ENCODE measurements at regions not wholly inside any gene's neighbourhood (a gene's known extent, or its start where the extent isn't known, plus 50 kb on each side); places are given as distances from the start of the nearest gene placed in this dataset.

DNA sequence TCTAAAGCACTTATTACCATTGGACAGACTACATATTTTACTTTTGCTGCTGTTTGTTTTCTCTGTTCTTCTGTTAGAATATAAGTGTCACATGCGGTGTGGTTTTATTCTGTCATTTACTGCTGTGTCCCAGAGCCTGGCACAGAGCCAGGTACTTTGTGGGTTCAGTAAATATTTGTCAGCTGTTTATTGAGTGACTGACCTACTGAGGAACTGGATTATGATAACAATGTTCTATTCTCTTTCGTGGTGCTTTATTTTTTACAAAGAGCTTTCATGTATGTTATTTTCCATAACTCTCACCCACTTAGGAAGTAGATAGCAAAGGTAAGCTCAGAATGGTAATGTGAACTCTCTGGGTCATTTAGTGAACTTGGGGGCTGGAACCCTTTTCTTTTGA lies 118.8 kb downstream of the RWDD3 start:
- DNase-seq (ENCODE audit: low read depth, low spot score) (no peak), FAIRE-seq (no peak)
- Histone ChIP-seq H3K27me3 (ENCODE audit: control insufficient read depth, extremely low read depth, insufficient read depth, low read length) (no peaks in the 10 kb centered on the region), H3K9me3 (ENCODE audit: control insufficient read depth, low read depth, low read length) (no peaks in the 10 kb centered on the region), H3K4me2 (ENCODE audit: control insufficient read depth, extremely low read depth, insufficient read depth, low read depth, low read length) (no peak overlapping the region), H3K4me3 (ENCODE audit: control insufficient read depth in 2 of 3, extremely low read depth in 1 of 3, insufficient read depth in 2 of 3, low read depth in 1 of 3, low read length in 3 of 3) (no peak overlapping the region), H3K27ac (ENCODE audit: control insufficient read depth, insufficient read depth, low read length) (no peak overlapping the region), H3K9me1 (ENCODE audit: control insufficient read depth, extremely low read depth, insufficient read depth, low read length) (no peaks in the 10 kb centered on the region), H2AFZ (ENCODE audit: control insufficient read depth, low read length) (no peak overlapping the region), H3K79me2 (ENCODE audit: control insufficient read depth, insufficient read depth, low read length) (no peaks in the 10 kb centered on the region), H3K9ac (ENCODE audit: control insufficient read depth, extremely low read depth, insufficient read depth, low read length) (no peak overlapping the region), H4K20me1 (ENCODE audit: control insufficient read depth, extremely low read depth, insufficient read depth, low read length) (no peaks in the 10 kb centered on the region), H3K4me1 (ENCODE audit: control insufficient read depth, extremely low read depth, insufficient read depth, low read length) (no peaks in the 10 kb centered on the region), H3K36me3 (ENCODE audit: control insufficient read depth in 2 of 2, extremely low read depth in 1 of 2, insufficient read depth in 2 of 2, low read length in 2 of 2) (no peaks in the 10 kb centered on the region)
- TF ChIP-seq, protein P1, sequence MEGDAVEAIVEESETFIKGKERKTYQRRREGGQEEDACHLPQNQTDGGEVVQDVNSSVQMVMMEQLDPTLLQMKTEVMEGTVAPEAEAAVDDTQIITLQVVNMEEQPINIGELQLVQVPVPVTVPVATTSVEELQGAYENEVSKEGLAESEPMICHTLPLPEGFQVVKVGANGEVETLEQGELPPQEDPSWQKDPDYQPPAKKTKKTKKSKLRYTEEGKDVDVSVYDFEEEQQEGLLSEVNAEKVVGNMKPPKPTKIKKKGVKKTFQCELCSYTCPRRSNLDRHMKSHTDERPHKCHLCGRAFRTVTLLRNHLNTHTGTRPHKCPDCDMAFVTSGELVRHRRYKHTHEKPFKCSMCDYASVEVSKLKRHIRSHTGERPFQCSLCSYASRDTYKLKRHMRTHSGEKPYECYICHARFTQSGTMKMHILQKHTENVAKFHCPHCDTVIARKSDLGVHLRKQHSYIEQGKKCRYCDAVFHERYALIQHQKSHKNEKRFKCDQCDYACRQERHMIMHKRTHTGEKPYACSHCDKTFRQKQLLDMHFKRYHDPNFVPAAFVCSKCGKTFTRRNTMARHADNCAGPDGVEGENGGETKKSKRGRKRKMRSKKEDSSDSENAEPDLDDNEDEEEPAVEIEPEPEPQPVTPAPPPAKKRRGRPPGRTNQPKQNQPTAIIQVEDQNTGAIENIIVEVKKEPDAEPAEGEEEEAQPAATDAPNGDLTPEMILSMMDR (optimal IDR thresholded peaks at IDR 0.05 in 1 of 3, IDR thresholded peaks at IDR 0.05 in 1 of 3, conservative IDR thresholded peaks at IDR 0.05 in 1 of 3; ENCODE audit: extremely low read depth in 1 of 3, insufficient read depth in 2 of 3, low read length in 3 of 3): no peak
- no peak for TF ChIP-seq EZH2 (IDR thresholded peaks at IDR 0.05; ENCODE audit: low read length)
- dilution Hi-C loops (cut with MboI; ENCODE audit: extremely low pct_ligation_motif_present, low sequenced_read_pairs): no loop called here

DNA sequence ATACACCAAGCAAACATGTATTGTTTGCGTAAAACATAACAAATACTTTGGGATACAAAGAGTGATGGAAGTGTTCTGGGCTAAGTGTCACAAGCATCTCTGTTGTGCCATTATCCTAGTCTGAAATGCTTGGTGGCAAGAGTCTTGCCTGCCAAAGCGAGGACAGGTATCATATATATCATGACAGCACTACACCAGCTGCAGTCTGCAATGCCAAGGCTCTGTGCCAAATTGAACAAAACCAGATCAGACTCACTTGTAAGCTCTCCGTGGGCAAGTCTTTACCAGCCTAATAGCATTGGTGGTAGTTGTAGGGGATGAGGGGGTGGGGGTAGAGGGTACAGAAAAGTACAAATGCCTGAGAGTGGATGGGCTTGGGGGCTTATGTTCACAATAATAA lies 119.2 kb downstream of the RWDD3 start:
- peak; percentile 41 for FAIRE-seq

More for the DNA sequence above, 119.2 kb downstream of the RWDD3 start:
- Histone ChIP-seq H3K27me3 (ENCODE audit: control insufficient read depth, extremely low read depth, insufficient read depth, low read length) (no peaks in the 10 kb centered on the region), H3K4me3 (ENCODE audit: control insufficient read depth in 2 of 3, extremely low read depth in 1 of 3, insufficient read depth in 2 of 3, low read depth in 1 of 3, low read length in 3 of 3) (no peak overlapping the region), H3K9ac (ENCODE audit: control insufficient read depth, extremely low read depth, insufficient read depth, low read length) (no peak overlapping the region), H3K4me2 (ENCODE audit: control insufficient read depth, extremely low read depth, insufficient read depth, low read depth, low read length) (no peak overlapping the region), H2AFZ (ENCODE audit: control insufficient read depth, low read length) (no peak overlapping the region), H3K27ac (ENCODE audit: control insufficient read depth, insufficient read depth, low read length) (no peak overlapping the region), H3K79me2 (ENCODE audit: control insufficient read depth, insufficient read depth, low read length) (no peaks in the 10 kb centered on the region), H3K36me3 (ENCODE audit: control insufficient read depth in 2 of 2, extremely low read depth in 1 of 2, insufficient read depth in 2 of 2, low read length in 2 of 2) (no peaks in the 10 kb centered on the region), H3K4me1 (ENCODE audit: control insufficient read depth, extremely low read depth, insufficient read depth, low read length) (no peaks in the 10 kb centered on the region), H4K20me1 (ENCODE audit: control insufficient read depth, extremely low read depth, insufficient read depth, low read length) (no peaks in the 10 kb centered on the region), H3K9me1 (ENCODE audit: control insufficient read depth, extremely low read depth, insufficient read depth, low read length) (no peaks in the 10 kb centered on the region), H3K9me3 (ENCODE audit: control insufficient read depth, low read depth, low read length) (no peaks in the 10 kb centered on the region)
- TF ChIP-seq, protein P1 (optimal IDR thresholded peaks at IDR 0.05 in 1 of 3, IDR thresholded peaks at IDR 0.05 in 1 of 3, conservative IDR thresholded peaks at IDR 0.05 in 1 of 3; ENCODE audit: extremely low read depth in 1 of 3, insufficient read depth in 2 of 3, low read length in 3 of 3): no peak
- no peak for TF ChIP-seq EZH2 (IDR thresholded peaks at IDR 0.05; ENCODE audit: low read length)
- no peak for DNase-seq (ENCODE audit: low read depth, low spot score)
- dilution Hi-C loops (cut with MboI; ENCODE audit: extremely low pct_ligation_motif_present, low sequenced_read_pairs): no loop called here

Measured in keratinocyte (primary cell).